ENCODE measurements at regions not wholly inside any gene's neighbourhood (a gene's known extent, or its start where the extent isn't known, plus 50 kb on each side); places are given as distances from the start of the nearest gene placed in this dataset.
A peak's percentile ranks its signal among the peaks of the same experiment; 100 is the strongest.

GRCh38 chr2:215705281-215705680 lies 269.4 kb upstream of the FN1 start:
- Histone ChIP-seq H3K36me3 (replicated peaks in 1 of 2; ENCODE audit: control insufficient read depth in 1 of 2, insufficient read depth in 2 of 2, low read length in 1 of 2) (no peaks in the 10 kb centered on the region), H3K27ac (ENCODE audit: low read depth in 2 of 2, low read length in 1 of 2) (no peak overlapping the region), H3K4me3 (ENCODE audit: low read depth in 2 of 2, low read length in 1 of 2) (no peak overlapping the region), H3K27me3 (ENCODE audit: insufficient read depth) (no peaks in the 10 kb centered on the region), H3K4me2 (no peak overlapping the region), H4K20me1 (ENCODE audit: insufficient read depth) (no peaks in the 10 kb centered on the region), H3F3A (replicated peaks; ENCODE audit: insufficient read depth) (peaks cover 15% of the 10 kb centered on the region), H2AFZ (ENCODE audit: low read depth) (peak overlapping the region; percentile 25; the same call in 1 of the 2 replicates), H3K9me3 (no peaks in the 10 kb centered on the region), H3K79me2 (ENCODE audit: insufficient read depth) (no peaks in the 10 kb centered on the region), H3K9ac (no peak overlapping the region), H3K9me2 (no peaks in the 10 kb centered on the region), H3K4me1 (ENCODE audit: control insufficient read depth in 1 of 2, insufficient read depth in 2 of 2, low read depth in 1 of 2, low read length in 1 of 2) (peaks cover 0 to 19% of the 10 kb centered on the region in 2 experiments; a peak in 1 of 4 replicates)
- DNase-seq: no peak
- POLR2A ChIA-PET: no interaction called here
- TF ChIP-seq CTCF (IDR thresholded peaks at IDR 0.05) (no peak), RXRA (IDR thresholded peaks at IDR 0.05; ENCODE audit: borderline replicate concordance, low read depth) (no peak), NFIC (IDR thresholded peaks at IDR 0.05; ENCODE audit: borderline replicate concordance) (no peak), TCF12 (IDR thresholded peaks at IDR 0.05) (no peak), TEAD4 (IDR thresholded peaks at IDR 0.05; ENCODE audit: borderline replicate concordance, insufficient read depth) (no peak), RCOR1 (IDR thresholded peaks at IDR 0.05; ENCODE audit: low read length) (no peak)
- CTCF ChIA-PET: no interaction called here
- WGBS (ENCODE audit: low lambda C conversion rate): 98% methylated on average over 2 of the region's 2 CpGs

- no peaks in the 10 kb centered on the region for H3K27me3 ChIP-seq (ENCODE audit: insufficient read depth)
- no peak for DNase-seq
- H3K9me2 ChIP-seq: no peaks in the 10 kb centered on the region
- H3K36me3 ChIP-seq (replicated peaks in 1 of 2; ENCODE audit: control insufficient read depth in 1 of 2, insufficient read depth in 2 of 2, low read length in 1 of 2): peaks cover 0 to 5% of the 10 kb centered on the region in 2 experiments
- TF ChIP-seq MEF2A (IDR thresholded peaks at IDR 0.05; ENCODE audit: borderline replicate concordance, low read depth): no peak
- TF ChIP-seq YY1 (IDR thresholded peaks at IDR 0.05; ENCODE audit: low read depth): no peak
- no peak for TF ChIP-seq JUND (IDR thresholded peaks at IDR 0.05)
- TF ChIP-seq FOXJ3 (CRISPR knock-in tag; IDR thresholded peaks at IDR 0.05): no peak
- no peak for TF ChIP-seq EP300 (IDR thresholded peaks at IDR 0.05; ENCODE audit: borderline replicate concordance in 1 of 2, low read depth in 1 of 2, low read length in 1 of 2)
- TF ChIP-seq TEAD4 (IDR thresholded peaks at IDR 0.05; ENCODE audit: borderline replicate concordance, insufficient read depth): no peak
- TF ChIP-seq RFX5 (IDR thresholded peaks at IDR 0.05; ENCODE audit: low read length): no peak
- TF ChIP-seq SMC3 (IDR thresholded peaks at IDR 0.05; ENCODE audit: low read depth, low read length): no peak
- TF ChIP-seq NRF1 (IDR thresholded peaks at IDR 0.05; ENCODE audit: low read depth, low read length): no peak
- TF ChIP-seq TCF12 (IDR thresholded peaks at IDR 0.05): no peak
- peaks cover 0 to 23% of the 10 kb centered on the region in 2 experiments; a peak in 2 of 4 replicates for H3K4me1 ChIP-seq (ENCODE audit: control insufficient read depth in 1 of 2, insufficient read depth in 2 of 2, low read depth in 1 of 2, low read length in 1 of 2)
- peaks cover 10% of the 10 kb centered on the region; the same call in 1 of the 2 replicates for H3K9me3 ChIP-seq
- WGBS (ENCODE audit: low lambda C conversion rate): 85% methylated on average over 7 of the region's 7 CpGs
- no peak overlapping the region for H3K4me2 ChIP-seq
- H3K79me2 ChIP-seq (ENCODE audit: insufficient read depth): no peaks in the 10 kb centered on the region
- H3K27ac ChIP-seq (ENCODE audit: low read depth in 2 of 2, low read length in 1 of 2): peak overlapping the region in 1 of 2 experiments; percentile 97; a peak in 1 of 4 replicates
- H3F3A ChIP-seq (replicated peaks; ENCODE audit: insufficient read depth): peaks cover 38% of the 10 kb centered on the region
- CTCF ChIA-PET: interaction anchor here (1.3 kb wide), 1 partner anchor 38 kb away, joined by 3 read pairs; no protein-coding TSS in a partner anchor
- no peak overlapping the region for H3K4me3 ChIP-seq (ENCODE audit: low read depth in 2 of 2, low read length in 1 of 2)
- no peak overlapping the region for H2AFZ ChIP-seq (ENCODE audit: low read depth)
- H3K9ac ChIP-seq: no peak overlapping the region
- POLR2A ChIA-PET: no interaction called here
- no peaks in the 10 kb centered on the region for H4K20me1 ChIP-seq (ENCODE audit: insufficient read depth)
Measured at GRCh38 chr2:215702116-215702902, 266.4 kb upstream of the FN1 start.

Measured in SK-N-SH (cell line).